Caki2 (cell line): ENCODE measurements at regions not wholly inside any gene's neighbourhood (a gene's known extent, or its start where the extent isn't known, plus 50 kb on each side); places are given as distances from the start of the nearest gene placed in this dataset.
"Not testable (repeated sequence)": the region's sequence is repeated elsewhere in the genome, so short reads cannot be mapped to it uniquely, and the experiment has no call there.

Experiments
- DNase-seq: peaks from one replicate; pipeline ENCODE4 v3.0.0-alpha.2; 2015; ENCODE audit warnings: low read depth
- in situ Hi-C: cut with HindIII; loops from 2 replicates; pipeline ENCODE4 v1.10.0; 2016; ENCODE audit warnings: low sequenced_read_pairs, low pct_unique_long_range_greater_than_20kb, mixed read lengths

DNA sequence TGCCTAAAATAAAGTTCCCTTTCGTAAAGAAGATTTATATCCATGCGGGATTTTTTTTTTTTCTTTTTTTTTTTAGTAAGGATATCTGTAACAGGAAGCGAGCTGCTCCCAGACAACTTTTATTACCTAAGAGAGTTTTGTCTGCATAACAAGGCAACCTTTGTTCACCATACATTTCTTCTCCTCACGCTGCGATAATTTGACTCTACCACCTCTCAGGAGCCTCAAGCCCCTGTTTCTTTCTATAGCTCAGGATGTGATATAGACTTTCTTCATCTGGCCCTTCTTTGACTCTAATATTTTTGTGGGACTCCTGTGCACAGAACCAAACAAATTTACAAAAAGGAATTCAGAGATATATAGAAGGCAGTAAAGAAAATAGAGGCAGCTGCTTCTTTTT lies 1053.7 kb upstream of the SPRY2 start:
- no peak for DNase-seq
- in situ Hi-C loops: no loop called here

GRCh38 chr13:81393721-81394120 lies 1052.8 kb upstream of the SPRY2 start:
- DNase-seq: no peak
- in situ Hi-C loops: no loop called here

- no peak for DNase-seq
- in situ Hi-C loops: no loop called here
Measured at GRCh38 chr13:81393110-81393509, 1052.2 kb upstream of the SPRY2 start.

GRCh38 chr13:81388400-81388799 lies 1047.5 kb upstream of the SPRY2 start:
- DNase-seq: no peak
- in situ Hi-C loops: no loop called here

GRCh38 chr13:81383444-81383843 lies 1042.5 kb upstream of the SPRY2 start:
- in situ Hi-C loops: no loop called here
- DNase-seq: no peak

DNA sequence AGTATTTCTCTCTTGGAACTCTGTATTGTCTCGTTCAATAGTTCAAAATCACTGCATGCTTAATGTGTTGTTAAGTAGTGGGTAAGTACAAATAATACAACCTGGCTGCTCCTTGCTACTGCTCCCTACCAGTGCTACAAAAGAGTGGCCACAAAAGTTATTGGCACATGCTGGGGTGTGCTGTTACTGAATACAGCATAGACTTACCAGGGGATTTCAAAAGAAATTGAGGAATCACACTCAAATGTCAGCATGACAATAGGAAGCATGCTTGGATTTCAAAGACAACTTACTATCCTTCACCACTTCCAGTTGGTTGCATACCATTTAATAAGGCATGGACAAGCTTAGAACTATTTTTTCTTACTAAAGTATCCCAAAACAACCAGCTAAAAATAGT lies 1041.3 kb upstream of the SPRY2 start:
- DNase-seq: no peak
- in situ Hi-C loops: no loop called here

DNA sequence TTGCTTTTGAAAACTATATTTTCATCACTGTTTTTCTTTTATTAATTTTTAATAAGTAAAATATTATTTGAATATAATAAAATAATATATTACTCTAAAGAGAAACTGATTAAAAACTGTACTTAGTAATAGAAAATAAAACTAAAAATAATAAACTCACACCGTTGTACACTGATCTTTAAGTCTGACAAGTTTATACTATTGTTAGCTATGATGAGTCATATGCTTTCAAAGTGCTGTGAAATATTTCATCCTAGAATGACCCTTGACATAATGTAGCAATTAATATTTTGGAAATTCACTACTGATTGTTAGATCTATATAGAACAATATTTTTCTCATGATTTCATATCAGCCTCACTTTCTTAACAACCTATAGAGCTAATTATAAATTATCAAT lies 1040.6 kb upstream of the SPRY2 start:
- DNase-seq: no peak
- in situ Hi-C loops: no loop called here

DNA sequence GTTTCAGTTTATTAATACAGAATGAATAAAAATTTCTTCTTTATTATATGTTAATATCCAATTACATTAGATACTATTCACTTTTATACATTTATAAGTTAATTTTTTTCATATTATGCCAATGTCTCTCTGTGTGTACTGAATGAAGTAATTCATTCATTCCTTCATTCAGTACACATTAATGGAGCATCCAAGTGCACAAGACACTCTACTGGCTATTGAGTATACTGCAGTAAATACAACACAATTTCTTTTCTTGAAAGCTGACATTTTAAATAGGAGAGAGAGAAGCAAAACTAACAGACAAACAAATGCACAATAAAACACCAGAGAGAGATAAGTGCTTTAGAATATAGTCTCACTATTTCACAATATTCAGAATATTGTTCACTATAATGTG lies 1038.3 kb upstream of the SPRY2 start:
- DNase-seq: no peak
- in situ Hi-C loops: no loop called here

DNA sequence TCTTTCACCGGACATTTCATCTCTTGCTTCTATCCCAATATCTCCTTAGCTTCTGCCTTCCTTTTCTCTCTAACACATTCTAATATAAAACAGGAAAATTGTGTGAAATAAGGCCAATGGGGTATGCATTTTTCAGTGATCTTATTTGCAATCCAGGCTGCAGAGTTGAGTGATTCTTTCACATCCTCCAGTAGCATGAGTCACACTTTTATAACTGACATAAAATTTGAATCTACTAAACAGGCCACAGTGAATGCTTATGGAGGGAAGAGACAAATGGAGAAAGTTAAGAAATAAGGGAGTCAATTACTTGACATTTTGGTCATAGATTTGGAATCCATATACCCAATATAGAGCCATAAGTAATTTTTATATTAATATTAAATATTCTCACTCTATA lies 1037.0 kb upstream of the SPRY2 start:
- DNase-seq: peak; percentile 3
- in situ Hi-C loops: no loop called here

- in situ Hi-C loops: no loop called here
- DNase-seq: no peak
Measured at GRCh38 chr13:81375709-81376108, 1034.8 kb upstream of the SPRY2 start.

DNA sequence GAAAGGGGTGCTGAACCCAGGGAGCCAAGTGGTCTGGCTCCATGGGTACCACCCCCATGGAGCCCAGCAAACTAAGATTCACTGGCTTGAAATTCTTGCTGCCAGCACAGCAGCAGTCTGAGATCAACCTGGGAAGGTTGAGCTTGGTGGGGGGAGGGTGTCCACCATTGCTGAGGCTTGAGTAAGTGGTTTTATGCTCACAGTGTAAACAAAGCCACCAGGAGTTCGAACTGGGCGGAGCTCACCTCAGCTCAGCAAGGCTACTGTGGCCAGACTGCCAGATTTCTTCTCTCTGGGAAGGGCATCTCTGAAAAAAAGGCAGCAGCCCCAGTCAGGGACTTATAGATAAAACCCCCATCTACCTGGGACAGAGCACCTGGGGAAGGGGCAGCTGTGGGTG lies 1021.8 kb upstream of the SPRY2 start:
- in situ Hi-C loops, DNase-seq: not testable (repeated sequence)

GRCh38 chr13:81350056-81350455 lies 1009.1 kb upstream of the SPRY2 start:
- in situ Hi-C loops: no loop called here
- no peak for DNase-seq

DNA sequence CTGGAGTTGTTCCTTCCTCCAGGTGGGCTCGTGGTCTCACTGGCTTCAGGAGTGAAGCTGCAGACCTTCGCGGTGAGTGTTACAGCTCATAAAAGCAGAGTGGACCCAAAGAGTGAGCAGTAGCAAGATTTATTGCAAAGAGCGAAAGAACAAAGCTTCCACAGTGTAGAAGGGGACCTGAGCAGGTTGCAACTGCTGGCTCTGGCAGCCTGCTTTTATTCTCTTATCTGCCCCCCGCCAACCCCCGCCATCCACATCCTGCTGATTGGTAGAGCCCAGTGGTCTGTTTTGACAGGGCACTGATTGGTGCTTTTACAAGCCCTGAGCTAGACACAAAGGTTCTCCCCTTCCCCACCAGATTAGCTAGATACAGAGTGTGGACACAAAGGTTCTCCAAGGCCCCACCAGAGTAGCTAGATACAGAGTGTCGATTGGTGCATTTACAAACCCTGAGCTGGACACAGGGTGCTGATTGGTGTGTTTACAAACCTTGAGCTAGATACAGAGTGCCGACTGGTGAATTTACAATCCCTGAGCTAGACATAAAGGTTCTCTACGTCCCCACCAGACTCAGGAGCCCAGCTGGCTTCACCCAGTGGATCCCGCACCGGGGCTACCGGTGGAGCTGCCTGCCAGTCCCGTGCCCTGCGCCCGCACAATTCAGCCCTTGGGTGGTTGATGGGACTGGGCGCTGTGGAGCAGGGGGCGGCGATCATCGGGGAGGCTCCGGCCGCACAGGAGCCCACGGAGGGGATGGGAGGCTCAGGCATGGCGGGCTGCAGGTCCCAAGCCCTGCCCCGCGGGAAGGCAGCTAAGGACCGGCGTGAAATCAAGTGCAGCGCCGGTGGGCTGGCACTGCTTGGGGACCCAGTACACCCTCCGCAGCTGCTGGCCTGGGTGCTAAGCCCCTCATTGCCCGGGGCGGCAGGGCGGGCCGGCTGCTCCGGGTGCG lies 999.5 kb upstream of the SPRY2 start:
- in situ Hi-C loops, DNase-seq: not testable (repeated sequence)

DNA sequence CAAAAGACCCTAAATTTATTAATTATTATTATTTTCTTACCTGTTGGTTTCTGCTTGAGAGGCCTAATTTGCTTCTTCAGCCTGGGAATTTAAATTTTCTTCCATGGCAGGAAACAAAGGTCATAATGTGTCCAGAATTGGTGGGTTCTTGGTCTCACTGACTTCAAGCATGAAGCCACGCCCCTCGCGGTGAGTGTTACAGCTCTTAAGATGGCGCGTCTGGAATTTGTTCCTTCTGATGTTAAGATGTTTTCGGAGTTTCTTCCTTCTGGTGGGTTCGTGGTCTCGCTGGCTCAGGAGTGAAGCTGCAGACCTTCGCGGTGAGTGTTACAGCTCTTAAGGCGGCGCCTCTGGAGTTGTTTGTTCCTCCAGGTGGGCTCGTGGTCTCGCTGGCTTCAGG lies 998.7 kb upstream of the SPRY2 start:
- in situ Hi-C loops, DNase-seq: not testable (repeated sequence)

DNA sequence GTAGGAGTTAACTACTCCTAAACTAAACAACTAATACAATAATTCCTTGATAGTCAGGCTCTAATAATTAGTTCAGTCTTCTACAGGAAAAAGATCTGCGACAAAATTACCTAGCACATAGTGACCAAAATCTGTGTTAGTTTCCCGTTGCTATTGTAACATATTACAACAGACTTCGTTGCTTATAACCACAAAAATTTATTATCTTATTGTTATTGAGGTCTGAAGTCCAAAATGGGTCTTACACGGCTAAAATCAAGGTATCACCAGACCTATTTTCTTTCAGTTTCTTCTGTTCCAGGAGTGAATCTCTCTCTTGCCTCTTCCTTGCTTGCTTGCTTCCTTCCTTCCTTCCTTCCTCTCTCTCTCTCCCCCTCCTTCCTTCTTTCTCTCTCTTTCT lies 993.6 kb upstream of the SPRY2 start:
- in situ Hi-C loops: no loop called here
- no peak for DNase-seq

- no peak for DNase-seq
- in situ Hi-C loops: no loop called here
Measured at GRCh38 chr13:81326913-81327312, 986.0 kb upstream of the SPRY2 start.

GRCh38 chr13:81320516-81320915 lies 979.6 kb upstream of the SPRY2 start:
- in situ Hi-C loops: no loop called here
- no peak for DNase-seq

- no peak for DNase-seq
- in situ Hi-C loops: no loop called here
Measured at GRCh38 chr13:81319351-81319750, 978.4 kb upstream of the SPRY2 start.

- DNase-seq: no peak
- in situ Hi-C loops: no loop called here
Measured at GRCh38 chr13:81318231-81319019, 977.5 kb upstream of the SPRY2 start.
